ENCODE measurements at regions not wholly inside any gene's neighbourhood (a gene's known extent, or its start where the extent isn't known, plus 50 kb on each side); places are given as distances from the start of the nearest gene placed in this dataset.

GRCh38 chr4:104795264-104795939, 300.7 kb upstream of the CXXC4 start:
- no peak for DNase-seq (ENCODE audit: low spot score)

GRCh38 chr4:104811727-104812126, 317.0 kb upstream of the CXXC4 start:
- no peak for DNase-seq (ENCODE audit: low spot score)

- DNase-seq (ENCODE audit: low spot score): no peak
Observed at GRCh38 chr4:104815665-104816064, 321.0 kb upstream of the CXXC4 start.

GRCh38 chr4:104818579-104818978, 323.9 kb upstream of the CXXC4 start:
- no peak for DNase-seq (ENCODE audit: low spot score)

GRCh38 chr4:104826171-104826570, 320.5 kb upstream of the TET2 start:
- DNase-seq (ENCODE audit: low spot score): no peak

- DNase-seq (ENCODE audit: low spot score): no peak
Observed at GRCh38 chr4:104829761-104830160, 316.9 kb upstream of the TET2 start.

GRCh38 chr4:104848597-104849225, 298.0 kb upstream of the TET2 start:
- no peak for DNase-seq (ENCODE audit: low spot score)

GRCh38 chr4:104859601-104860237, 287.0 kb upstream of the TET2 start:
- no peak for DNase-seq (ENCODE audit: low spot score)

- peak; percentile 38 for DNase-seq (ENCODE audit: low spot score)
Observed at GRCh38 chr4:104860238-104861123, 286.2 kb upstream of the TET2 start.

- DNase-seq (ENCODE audit: low spot score): no peak
Observed at GRCh38 chr4:104866809-104867208, 279.9 kb upstream of the TET2 start.

GRCh38 chr4:104868533-104868932, 278.1 kb upstream of the TET2 start:
- DNase-seq (ENCODE audit: low spot score): no peak

GRCh38 chr4:104868958-104869357, 277.7 kb upstream of the TET2 start:
- DNase-seq (ENCODE audit: low spot score): no peak

- no peak for DNase-seq (ENCODE audit: low spot score)
Observed at GRCh38 chr4:104869831-104870230, 276.8 kb upstream of the TET2 start.

GRCh38 chr4:104870495-104871233, 276.0 kb upstream of the TET2 start:
- no peak for DNase-seq (ENCODE audit: low spot score)

- no peak for DNase-seq (ENCODE audit: low spot score)
Observed at GRCh38 chr4:104878936-104879335, 267.7 kb upstream of the TET2 start.

- no peak for DNase-seq (ENCODE audit: low spot score)
Observed at GRCh38 chr4:104879367-104879766, 267.3 kb upstream of the TET2 start.

GRCh38 chr4:104879854-104880253, 266.8 kb upstream of the TET2 start:
- DNase-seq (ENCODE audit: low spot score): no peak

- no peak for DNase-seq (ENCODE audit: low spot score)
Observed at GRCh38 chr4:104881136-104881886, 265.4 kb upstream of the TET2 start.

- DNase-seq (ENCODE audit: low spot score): no peak
Observed at GRCh38 chr4:104890598-104891275, 255.9 kb upstream of the TET2 start.

Data from HuH-7 (cell line).